ENCODE measurements at regions not wholly inside any gene's neighbourhood (a gene's known extent, or its start where the extent isn't known, plus 50 kb on each side); places are given as distances from the start of the nearest gene placed in this dataset.
"Not testable (repeated sequence)": the region's sequence is repeated elsewhere in the genome, so short reads cannot be mapped to it uniquely, and the experiment has no call there.

DNA sequence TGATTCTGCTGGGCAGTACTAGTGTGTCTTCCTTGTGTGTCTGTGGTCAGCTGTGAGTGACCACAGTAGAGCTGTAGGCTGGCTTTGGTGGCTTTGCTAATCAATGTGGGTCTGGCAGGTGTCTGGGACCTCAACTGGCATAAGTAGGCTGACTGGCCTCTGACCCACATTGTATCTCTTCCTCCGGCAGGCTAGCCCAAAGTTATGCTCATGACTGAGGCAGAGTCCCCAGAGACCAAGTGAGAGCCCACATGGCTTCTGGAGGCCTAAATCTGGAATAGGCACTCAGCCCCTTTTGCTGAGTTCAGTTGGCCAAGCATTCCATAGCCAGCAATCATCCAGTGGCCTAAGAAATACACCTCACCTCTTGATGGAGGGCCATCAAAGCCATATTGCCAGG lies 289.1 kb upstream of the SUCLG2 start:
- no peak for DNase-seq (ENCODE audit: low read depth)

DNA sequence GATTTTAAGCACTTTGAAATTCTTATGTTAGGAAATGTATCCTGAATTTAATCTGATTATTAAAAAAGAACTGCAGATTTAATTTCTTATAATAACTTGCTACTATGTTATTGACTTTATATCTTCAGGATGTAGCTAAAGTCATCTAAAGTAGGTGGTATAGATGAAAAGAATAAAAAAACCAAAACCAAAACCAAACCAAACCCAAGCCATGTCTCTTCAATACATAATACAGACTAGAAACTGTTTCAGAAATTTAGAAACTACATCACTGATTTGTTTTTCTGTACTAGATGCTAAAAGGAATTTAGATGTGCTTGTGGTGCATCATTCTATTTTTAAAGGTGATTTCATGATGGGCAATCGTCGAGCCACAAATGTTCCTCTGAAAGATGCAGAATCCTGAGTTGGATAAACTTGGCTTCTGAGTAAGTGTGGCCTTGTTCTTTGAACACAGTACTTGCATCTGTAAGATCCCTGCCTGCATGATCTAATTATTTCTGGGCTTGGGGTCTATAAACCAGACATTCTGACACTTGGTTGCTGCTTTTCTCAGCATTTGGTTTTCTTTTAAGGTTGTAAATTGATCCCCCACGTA lies 287.1 kb upstream of the SUCLG2 start:
- DNase-seq (ENCODE audit: low read depth), result no peak

DNA sequence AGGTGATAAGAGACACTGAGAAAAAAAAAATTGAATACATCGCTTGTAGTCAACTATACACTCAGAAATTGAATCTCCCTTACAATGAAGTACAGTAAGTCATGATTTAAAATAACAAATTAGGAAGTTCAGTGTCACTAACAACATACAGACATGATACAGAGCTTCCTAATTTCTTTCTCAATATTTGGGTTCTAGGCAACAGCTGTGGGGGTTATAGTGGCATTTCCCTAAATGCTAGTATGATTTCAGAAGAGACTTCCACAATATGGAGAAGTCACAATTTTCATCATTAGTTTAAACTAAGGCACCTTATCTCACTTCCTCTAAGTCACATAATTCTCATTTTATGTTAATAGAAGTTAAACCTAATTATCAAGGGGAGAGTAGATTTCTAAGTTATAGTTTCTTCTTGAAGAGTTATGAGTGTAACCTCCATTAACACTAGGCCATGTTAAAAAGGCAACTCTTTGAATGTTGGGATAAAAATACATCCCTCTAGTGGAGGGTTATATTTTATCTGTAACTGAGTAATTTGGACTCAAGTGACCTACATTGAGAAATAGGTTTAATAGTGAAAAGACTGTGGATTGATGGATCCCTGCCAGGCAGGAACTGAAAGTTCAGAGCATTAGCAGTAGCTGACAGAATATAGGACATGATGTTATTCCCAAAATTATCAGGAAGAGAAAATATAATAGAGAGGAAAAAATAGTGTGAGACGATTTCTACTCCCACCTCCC lies 286.0 kb upstream of the SUCLG2 start:
- DNase-seq (ENCODE audit: low read depth), result peak; percentile 21

DNA sequence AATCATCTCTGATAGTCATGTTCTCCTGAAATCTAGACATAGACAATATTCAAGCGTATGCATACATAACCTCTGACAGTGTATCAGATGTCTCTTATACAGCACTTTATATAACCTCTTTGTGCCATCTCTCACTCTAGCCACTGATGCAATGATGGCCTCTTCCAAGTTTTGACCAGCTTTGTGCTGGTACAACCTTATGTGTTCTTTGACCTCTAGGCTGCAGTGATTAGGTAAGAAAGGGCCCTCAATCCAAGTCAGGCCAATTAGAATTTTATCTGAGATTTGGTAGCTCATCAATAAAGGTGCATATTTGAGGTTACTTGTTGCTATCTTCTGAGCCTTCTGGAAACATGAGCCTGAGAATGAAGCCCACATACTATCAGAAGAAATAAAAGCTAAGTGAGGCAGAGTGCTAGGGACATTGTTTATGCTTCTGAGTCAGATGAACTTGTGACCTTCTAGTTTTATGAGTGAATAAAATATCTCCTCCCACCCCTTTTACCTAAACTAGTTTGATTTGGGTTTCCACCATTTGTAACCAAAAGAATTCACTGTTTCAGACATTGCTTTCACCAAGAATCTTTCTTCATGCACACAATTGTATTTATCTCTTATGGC lies 283.2 kb upstream of the SUCLG2 start:
- DNase-seq (ENCODE audit: low read depth), result no peak

DNA sequence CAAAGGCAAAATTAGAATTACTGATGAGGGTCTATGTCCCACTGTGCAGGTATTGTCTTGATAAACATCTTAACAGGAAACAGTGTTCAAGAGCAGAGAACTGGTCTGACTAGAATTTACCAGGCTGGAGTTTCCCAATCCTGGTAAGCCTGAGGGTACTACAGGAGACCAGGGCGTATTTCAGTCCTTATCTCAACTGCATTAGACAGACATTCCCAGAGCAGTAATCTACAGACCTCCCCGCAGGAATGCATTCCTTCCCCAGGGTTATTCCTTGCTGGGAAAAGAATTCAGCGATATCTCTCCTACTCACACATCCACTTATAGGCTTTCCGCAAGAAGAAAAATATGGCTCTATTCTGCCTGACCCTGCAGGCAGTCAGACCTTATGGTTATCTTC lies 276.0 kb upstream of the SUCLG2 start:
- not testable (repeated sequence) for DNase-seq (ENCODE audit: low read depth)

DNA sequence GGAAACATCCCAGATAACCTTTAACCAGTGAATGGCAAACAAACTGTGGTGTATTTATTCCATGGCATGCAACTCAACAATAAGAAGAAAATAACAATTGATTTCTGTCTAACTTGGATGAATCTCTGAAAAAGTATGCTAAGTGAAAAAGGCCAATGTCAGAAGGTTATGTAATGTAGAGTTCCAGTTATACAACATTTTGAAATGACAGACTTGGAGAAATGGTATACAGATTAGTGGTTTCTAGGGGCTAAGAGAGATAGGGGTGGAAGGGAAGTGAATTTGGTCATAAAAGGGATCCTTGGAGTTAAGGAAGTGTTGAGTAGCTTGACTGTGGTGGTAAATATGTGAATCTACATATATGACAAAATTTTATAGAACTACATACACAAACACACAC lies 269.4 kb upstream of the SUCLG2 start:
- no peak for DNase-seq (ENCODE audit: low read depth)

DNA sequence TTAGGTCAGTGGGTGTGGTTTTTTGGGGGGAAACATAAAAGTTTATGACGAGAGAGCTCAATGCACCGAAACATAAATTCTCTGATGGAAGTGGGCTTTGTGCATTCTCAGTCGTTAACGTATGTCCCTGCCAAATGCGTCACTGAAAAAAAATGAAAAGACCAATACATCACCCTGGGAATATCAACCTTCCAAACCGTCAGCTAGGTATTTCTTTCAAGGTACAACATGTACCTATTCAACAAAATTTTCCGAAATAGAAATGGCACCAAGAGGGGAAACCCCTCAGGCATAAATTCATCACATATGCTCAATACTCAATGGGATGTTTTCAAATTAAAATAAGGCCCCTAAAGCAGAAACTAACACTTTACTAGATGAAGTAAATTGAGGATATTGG lies 266.6 kb upstream of the SUCLG2 start:
- no peak for DNase-seq (ENCODE audit: low read depth)

DNA sequence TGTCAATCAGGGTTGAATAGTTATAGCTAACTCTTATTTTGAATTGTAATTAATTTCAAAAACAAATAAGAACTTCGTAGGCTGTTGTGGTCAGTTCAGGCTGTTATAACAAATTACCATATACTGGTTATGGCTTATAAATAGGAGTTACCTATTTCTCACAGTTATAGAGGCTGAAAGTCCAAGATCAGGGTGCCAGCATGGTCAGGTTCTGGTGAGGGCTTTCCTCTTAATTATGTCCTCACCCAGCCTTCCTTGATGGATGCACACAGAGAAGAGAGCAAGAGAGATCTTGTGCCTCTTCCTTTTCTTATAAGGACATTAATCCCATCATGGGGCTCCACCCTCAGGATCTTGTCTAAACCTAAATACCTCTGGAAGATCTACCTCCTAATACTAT lies 265.9 kb upstream of the SUCLG2 start:
- no peak for DNase-seq (ENCODE audit: low read depth)

DNA sequence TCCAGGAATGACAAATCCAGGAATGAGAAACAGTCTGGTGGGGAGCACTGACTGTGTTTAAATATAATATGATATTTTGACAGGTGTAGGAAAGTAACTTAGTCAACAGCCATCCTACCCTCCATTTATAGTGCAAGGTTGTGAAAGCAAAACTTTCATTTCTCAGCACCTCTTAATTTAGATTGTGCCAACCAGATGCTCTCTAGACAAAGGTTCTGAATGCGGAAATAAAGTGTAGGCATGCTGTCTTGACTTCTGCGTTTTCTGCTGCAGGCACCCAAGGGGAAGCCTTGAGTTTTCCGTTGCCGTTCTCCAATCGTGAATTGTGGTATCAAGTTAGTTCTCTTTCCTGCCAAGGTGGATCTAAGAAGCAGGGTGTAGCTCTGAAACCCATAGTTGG lies 261.9 kb upstream of the SUCLG2 start:
- no peak for DNase-seq (ENCODE audit: low read depth)

DNA sequence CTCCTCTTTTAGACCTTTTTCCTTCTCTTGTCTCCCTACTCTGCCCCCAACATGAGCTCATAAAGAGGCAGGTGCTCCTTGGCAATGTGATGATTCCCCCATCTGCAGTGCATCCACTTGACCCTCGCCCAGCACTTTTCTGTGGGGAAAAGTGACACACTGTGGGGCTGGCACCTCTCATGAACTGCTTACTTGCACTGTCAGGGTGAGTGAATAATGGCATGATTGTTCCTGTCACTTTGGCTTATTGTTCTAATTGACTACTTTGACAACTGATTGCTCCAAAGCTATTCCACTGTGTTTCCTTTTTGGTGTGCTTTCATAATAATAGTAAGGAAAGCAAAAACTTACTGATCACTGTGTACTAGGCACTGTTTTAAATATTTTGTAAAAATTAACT lies 253.3 kb upstream of the SUCLG2 start:
- DNase-seq (ENCODE audit: low read depth), result no peak

DNA sequence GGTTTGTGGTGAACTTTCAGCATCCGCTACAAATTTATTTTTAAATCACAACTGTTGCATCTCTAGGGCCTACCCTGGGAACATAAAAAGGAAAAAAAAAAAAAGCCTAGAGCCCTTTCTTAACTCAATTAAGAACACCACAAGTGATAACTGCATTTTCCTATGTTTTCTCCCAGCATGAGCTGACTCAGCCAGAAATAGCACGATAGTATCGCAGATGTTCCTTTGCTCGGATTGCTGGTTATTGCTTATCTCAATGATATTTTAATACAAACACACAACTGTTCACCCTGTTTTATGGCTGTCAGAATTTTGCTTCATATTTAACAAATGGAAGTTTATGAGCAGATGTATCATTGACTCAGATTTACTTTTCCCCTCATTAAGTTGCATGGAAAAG lies 251.8 kb upstream of the SUCLG2 start:
- DNase-seq (ENCODE audit: low read depth), result no peak

DNA sequence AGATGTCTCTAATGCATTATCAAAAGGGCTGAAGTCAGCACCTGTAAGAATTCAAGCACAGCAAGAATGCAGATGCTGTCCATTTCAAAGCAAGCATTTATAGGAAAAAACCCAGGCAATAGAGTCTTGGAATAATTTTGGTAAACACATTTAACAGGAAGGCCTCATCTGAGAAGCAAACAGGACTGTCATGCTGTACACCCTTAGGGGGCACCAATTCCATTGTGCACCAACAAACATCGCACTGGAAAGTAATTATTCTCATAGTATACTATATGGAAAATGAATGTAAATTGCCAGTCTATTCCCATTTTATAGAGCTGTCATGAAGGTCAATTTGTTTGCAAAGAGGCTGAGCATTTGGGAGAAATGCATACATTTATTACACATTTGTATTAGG lies 247.3 kb upstream of the SUCLG2 start:
- no peak for DNase-seq (ENCODE audit: low read depth)

DNA sequence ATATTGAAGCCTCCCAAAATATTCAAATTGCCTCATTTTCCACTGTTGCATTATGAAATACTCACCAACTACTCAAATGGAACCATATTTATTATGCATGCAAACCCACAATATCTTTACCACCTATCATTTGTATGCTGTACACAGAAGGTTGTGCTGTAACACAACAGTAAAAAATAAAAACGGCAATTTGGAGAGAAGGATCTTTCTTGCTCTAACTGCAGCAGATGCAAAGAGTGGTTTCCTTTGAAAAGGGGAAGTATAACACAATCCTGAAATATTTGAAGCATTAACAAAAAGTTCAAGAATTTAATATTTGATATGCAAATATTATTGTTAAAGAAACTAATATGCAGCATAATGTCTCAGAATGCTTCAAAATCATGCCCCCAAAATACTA lies 244.5 kb upstream of the SUCLG2 start:
- DNase-seq (ENCODE audit: low read depth), result no peak

DNA sequence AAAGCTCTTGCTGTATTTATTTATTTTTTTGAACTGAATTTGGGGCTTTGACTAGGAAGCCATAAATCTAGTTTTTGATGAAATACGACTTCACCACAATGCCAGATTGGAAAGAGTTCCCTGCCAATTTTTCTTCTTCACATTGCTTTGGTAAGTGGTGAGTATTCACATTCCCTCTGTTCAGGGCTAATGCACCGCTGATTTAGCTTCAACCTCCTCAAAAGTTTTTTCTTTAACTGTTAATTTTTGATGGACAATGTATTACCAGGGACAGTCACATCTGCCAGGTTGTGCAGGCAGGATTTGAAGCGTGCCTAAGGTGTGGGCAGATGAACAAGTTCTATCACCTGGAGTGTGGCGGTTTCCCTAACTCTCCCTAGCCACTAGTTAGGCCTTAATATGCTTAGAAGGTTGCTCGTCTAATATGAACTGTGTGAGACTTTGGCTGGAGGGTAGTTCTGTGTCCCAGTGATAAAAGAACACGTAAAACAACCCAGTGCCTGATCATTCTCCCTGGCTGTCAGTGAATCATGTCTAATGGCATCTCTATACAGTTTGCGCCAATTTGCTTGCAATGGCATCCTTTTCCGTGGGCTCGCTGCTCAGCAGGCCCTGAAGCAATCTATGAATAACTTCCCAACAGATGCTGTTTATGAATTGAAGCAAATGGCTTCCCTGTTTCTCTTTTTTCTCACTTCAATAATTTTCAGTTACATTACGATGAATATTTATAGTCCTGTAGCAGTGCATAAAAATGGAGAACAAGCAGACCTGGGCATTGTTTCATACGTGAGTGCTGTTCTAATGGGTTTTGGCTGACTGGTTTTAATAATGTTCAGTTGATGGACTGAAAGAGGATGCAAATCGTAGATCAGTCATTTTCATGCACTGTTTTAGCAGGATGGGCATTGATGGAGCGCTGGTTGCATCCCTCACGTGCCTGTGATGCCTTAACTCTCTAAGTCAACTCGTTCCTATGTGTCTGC lies 243.2 kb upstream of the SUCLG2 start:
- DNase-seq (ENCODE audit: low read depth), result no peak

DNA sequence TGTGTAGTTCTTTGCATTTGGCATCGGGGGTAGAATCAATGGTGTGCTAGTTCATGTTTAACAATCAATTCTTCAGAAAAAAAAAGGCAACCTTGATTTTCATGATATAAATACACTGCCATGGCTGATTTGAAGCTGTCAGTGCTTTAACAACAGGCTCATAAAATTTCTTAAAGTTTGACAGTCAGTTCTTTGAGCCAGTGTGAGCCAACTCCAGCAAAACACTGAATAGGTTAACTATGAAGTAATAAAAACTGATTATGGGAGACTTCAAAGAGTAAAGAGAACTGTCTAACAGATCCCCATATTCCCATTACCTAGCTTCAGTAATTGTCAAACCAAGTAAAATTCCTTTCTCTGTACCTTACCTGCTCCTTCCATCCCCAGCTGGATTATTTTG lies 241.7 kb upstream of the SUCLG2 start:
- DNase-seq (ENCODE audit: low read depth), result no peak

DNA sequence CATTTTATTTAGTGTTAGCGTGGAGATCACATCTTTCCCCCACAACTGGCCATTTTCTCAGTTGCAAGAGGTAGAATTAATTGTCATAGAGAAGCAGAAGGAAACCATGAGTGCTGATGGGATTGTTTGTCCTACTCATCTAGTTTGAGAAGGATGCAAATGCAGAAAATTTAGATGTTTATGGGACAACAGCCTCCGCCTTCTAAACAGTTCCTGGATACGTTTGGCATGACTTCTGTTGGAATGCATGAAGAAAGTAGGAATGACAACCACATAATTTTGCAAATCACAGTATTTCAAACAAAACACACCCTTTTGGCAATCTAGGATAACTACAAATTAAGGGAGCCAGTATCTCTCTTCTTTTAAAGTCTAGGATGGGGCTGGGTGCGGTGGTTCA lies 240.1 kb upstream of the SUCLG2 start:
- DNase-seq (ENCODE audit: low read depth), result no peak

DNA sequence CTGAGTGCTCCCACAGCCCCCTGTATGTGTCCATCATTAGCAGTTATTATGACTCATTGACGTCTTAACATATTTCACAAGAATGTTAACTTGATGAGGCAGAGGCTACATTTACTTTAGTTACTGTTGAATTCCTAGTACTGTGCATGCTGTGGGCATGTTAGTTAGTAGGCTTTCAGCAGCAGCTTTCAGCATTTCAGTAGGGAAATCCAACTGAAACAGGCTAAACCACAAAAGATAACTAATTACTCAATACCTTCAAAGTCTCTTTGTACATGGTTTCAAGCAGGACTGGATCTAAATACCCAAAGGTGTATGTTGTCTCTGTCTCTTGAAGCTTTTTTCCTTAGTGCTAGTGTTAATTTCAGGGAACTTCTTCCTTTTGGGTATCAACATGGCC lies 229.9 kb upstream of the SUCLG2 start:
- no peak for DNase-seq (ENCODE audit: low read depth)

DNA sequence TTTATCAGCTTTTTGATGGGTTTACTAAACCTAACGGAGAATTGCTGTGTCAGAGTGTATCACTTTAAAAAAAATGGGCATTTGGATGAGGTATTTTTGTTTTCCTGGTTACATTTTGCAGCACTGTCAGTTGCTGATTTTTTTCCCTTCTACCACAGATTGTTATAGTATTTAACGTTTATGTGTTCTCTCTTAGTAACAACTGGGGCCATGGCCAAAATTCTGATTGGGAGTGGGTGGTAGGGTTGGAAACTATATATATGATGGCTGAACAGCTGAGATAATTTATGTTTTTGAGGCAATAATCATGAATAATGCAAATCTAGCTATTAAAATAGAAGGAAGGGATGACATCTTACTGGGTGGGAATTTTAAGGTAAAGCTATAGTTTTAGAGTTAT lies 229.4 kb upstream of the SUCLG2 start:
- no peak for DNase-seq (ENCODE audit: low read depth)

DNA sequence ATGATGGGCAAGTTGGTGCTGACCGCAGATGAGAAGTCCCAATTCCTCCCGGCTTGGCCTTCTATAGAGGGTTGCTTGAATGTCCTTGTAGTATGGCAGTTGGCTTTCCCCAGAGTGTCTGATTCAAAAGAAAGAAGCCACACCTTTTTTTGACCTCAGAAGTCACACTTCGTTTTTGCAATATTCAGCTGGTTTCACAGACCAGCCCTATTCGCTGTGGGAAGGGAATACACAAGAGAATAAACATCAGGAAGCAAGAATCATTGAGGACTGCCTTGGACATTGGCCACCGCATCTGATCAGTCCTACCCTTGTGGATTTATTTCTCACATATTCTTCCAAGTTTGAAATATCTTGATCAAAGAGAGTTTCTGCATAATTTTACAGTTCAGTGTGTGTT lies 228.6 kb upstream of the SUCLG2 start:
- DNase-seq (ENCODE audit: low read depth), result no peak

DNA sequence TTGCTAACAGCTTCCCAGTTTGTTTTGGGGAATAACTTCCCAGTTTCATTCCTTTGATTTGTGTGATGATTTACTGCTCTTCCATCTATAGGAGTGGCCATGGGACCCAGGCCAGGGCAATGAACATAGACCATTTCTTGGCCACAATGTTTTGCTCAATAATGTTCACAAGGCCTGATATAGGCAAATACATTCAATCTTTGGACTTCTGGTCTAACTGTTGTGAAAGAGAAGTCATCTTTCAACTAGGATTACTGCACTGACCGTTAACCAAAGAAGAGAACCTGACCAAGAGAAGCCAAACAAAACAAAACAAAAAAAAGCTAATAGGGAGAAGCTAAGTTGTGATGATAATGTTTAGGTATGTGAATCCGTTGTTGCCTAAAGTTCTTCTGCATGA lies 221.8 kb upstream of the SUCLG2 start:
- no peak for DNase-seq (ENCODE audit: low read depth)

DNA sequence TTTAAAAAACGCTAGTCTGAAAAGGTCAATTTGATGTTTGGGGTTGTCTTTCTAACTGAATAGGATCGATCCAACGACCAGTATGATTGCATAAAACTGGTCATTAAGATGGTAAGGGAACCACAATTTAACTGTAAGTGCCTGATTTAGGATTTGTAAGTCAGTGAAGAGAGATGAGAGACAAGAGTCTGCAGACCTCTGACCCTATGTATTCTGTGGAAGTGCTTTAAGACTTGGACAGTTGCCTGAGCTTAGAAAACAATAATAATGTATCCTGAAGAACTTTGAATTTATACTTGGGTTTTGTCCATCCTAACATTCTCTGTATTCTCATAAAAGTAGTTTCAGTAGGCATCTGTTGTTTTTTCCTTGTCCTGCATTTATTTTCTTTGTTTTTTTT lies 221.4 kb upstream of the SUCLG2 start:
- DNase-seq (ENCODE audit: low read depth), result no peak

DNA sequence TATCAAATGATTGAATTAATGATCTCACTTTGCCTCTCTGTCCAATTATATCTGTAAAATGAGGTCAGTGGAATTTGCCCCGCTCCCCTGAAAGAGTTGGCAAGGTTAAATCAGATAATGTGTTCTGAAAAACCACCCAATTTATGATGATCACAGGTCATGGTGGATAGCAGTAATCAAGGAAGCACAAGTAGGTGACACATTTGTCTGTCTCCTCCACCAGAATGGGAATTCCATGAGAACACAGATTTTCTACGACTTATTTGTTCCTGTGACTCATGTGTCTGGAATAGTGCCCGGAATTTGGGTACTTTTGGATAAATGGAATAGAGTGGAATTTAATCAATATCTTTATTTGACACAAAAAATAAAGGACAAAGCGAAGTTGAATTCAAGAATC lies 220.9 kb upstream of the SUCLG2 start:
- DNase-seq (ENCODE audit: low read depth), result peak; percentile 9

DNA sequence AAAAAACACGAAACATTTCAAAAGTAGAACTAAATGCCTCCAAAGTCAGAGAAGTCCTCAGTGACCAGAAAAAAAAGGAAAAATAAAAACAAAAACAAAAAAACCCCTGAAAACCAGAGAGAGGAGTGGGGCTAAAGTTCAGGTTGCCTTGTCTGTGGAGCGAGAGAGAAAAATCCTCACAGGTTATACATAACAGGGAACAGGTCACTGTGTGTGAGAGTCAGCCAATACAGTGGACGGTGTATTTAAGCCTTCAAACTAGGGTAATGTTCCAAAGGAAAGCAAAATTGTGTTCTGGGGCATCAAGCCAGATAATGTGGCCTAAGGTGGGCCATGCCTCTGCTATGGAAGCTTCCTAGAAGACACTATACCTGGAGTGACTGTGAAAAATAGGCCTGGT lies 216.1 kb upstream of the SUCLG2 start:
- no peak for DNase-seq (ENCODE audit: low read depth)
